ENCODE measurements at regions not wholly inside any gene's neighbourhood (a gene's known extent, or its start where the extent isn't known, plus 50 kb on each side); places are given as distances from the start of the nearest gene placed in this dataset.
"Not testable (repeated sequence)": the region's sequence is repeated elsewhere in the genome, so short reads cannot be mapped to it uniquely, and the experiment has no call there.

DNA sequence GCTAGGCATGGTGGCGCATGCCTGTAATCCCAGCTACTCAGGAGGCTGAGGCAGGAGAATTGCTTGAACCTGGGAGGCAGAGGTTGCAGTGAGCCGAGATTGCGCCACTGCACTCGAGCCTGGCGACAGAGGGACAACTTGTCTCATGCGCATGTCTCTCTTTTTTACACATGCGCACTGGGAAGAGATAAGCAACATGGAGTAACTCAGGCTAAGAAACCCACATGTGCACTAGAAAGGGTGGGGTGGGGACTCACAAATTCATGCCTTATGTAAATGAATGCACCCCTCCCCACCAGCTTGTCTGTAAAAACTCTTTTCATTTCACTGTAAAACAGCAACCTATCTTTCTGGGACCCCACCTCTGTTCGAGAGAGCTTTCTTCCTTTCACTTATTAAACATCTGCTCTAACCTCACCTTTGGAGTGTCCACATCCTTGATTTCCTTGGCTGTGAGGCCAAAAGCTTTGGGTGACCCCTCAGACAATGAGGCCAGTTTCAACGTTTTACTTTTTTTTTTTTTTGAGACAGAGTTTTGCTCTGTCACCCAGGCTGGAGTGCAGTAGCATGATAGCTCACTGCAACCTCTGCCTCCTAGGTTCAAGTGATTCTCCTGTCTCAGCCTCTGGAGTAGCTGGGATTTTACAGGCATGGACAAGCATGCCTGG, 91.6 kb upstream of the RMP24 start:
- DNase-seq = no peak

DNA sequence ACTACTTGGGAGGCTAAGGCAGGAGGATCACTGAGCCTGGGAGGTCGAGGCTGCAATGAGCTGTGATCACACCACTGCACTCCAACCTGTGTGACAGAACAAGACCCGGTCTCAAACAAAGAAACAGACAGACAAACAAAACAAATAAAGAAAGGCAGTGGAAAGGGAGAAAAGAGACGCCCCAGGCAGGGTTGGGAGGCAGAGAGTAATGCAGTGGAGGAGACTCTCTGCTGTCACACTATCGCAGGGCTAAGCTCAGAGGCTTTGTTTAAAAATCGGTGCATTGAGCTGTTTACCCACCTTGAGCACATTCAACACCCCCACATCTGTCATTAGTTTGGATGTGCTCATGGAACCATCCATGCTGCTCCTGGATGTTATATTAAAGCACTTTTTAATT, 84.2 kb upstream of the RMP24 start:
- no peak for DNase-seq

DNA sequence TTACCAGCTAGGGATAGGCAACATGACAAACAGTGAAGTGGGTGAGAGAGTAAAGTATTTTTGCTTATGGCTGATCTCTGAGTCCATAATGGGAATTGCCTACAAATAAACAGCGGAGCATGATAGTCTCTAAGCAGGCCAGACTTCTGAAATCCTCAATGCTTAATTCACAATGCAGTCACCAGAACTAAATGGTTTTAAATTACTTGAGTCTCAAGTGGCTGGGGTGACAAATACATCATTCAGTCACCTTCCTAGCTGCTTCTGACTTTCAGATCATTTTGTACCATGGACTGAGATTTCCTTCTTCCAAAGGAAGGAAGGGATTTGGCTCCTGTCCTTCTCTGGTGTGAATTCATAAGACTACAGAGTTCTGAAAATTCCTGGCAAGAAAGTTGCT, 82.8 kb upstream of the RMP24 start:
- DNase-seq = no peak

DNA sequence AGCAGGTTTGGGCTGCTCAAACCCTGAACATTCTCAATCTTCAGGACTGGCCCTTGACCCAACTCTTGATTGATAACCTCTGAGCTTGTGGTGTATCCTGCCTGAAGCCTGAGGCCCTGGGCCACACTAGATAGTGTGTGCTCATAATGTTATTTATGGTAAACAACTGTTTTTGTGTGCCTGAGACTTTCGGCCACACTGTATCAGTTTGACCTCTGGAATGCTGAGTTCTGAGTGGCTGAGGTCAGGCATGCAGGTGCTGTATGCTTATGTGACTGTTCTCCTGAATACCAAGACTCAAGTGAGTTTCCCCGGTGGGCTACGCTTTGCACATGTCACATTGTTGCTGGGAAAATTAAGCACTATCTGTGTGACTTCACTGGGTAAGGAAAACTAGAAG, 82.2 kb upstream of the RMP24 start:
- no peak for DNase-seq

DNA sequence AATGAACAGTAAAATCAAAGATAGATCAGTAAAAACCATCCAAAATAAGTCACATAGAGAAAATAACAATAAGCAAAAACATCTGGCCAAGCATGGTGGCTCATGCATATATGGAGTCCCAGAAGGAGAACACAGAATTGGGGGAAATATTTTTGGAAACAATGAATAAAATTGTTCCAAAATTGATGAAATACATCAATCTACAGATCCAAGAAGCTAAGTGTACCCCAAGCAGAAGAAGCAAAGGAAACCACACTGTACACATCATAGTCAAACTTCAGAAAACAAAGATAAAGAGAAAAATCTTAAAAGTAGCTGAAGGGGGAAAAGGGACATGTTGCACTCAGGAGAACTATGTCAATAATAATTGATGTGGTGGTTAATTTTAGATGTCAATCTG, 80.4 kb upstream of the RMP24 start:
- no peak for DNase-seq

DNA sequence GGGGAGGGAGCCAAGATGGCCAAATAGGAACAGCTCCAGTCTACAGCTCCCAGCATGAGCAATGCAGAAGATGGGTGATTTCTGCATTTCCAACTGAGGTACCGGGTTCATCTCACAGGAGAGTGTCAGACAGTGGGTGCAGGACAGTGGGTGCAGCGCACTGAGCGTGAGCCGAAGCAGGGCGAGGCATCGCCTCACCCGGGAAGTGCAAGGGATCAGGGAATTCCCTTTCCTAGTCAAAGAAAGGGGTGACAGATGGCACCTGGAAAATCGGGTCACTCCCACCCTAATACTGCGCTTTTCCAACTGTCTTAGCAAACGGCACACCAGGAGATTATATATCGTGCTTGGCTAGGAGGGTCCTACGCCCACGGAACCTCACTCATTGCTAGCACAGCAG, 75.0 kb upstream of the RMP24 start:
- not testable (repeated sequence) for DNase-seq

DNA sequence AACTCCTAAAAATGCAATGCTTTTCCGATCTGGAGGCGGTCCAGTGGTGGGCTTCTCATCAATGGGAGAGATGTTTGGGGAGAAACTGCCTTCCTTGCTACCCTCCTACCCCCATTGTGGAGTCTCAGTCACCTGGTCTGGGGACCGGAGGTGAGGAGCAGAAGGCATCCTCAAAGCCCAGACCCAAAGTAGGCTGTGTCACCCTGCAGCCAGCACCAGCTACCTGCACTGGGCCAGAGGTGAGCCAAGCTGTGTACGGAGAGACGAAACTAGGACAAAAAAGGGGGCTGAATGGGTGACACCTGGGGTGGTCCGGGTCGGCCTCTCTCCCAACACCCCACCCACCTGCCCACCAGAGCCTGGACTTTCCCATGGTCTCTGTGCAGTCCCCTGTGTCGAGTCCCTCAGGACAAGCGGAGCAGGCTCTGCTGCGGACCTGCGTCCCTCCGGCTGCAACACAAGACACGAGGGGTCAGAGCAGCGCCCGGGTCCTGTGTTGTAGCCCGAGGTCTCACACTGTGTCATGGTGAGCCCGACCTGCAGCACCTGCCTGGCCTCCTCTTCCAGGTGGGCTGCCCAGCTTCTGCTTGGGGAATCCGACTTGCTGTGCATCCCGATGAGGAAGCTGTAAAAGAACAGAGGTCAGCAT, 68.0 kb upstream of the RMP24 start:
- no peak for DNase-seq

DNA sequence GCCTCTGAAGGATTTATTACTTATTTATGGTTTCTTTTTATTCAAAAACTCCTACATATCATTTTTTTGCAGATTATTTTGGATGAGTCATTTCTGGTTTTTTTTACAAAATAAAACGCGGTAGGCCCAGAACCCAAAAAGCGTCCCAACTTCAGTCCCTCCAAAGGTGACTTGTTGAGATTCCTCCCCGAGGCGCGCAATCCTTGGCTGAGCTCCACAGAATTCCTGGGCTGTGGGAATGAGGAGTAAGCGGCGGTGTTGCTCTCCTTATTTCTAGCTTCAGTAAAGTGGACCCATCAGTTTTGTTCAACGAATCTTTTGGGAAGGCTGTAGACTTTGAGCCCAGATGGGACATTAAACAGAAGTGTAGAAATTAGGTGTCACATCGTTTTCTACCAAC, 67.0 kb upstream of the RMP24 start:
- no peak for DNase-seq

DNA sequence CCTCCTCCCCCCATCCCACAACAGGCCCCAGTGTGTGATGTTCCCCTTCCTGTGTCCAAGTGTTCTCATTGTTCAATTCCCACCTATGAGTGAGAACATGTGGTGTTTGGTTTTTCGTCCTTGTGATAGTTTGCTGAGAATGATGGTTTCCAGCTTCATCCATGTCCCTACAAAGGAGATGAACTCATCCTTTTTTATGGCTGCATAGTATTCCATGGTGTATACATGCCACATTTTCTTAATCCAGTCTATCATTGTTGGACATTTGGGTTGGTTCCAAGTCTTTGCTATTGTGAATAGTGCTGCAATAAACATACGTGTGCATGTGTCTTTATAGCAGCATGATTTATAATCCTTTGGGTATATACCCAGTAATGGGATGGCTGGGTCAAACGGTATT, 66.2 kb upstream of the RMP24 start:
- DNase-seq = not testable (repeated sequence)

DNA sequence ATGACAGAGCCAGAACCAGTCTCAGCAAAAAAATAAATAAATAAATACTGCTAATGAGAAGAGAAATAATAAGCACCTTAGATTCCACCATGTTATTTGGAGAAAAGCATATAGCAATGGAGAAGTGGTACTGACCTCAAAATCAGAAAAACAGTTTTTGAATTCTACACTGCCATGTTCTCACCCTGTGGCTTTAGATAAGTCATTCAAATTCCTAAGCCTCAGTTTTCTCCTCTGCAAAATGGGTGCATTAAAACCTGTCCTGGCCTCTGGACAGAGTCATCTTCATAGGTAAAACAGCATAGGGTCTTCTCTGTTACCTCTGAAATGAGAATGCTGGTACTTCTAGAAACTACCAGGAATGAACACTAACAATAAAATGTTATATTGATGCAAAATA, 62.2 kb upstream of the RMP24 start:
- no peak for DNase-seq

DNA sequence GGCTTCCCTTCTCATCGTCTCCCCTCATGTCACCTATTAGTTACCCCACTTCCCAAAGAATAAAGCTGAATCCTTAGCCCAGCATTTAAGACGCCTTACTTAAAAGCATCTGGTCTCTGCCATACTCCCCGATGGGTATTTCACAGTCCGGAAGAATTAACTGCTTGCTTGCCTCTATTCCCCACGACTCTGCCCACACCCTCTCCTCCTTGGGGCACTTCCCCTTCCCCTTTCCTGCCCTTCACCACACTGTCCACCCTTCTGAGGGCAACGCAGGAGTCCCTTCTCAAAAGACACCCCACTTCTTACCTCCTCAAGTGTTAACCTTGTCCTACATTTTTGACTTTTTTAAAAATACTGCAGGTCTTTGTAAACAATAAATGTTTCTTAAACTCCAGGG, 60.1 kb upstream of the RMP24 start:
- no peak for DNase-seq

DNA sequence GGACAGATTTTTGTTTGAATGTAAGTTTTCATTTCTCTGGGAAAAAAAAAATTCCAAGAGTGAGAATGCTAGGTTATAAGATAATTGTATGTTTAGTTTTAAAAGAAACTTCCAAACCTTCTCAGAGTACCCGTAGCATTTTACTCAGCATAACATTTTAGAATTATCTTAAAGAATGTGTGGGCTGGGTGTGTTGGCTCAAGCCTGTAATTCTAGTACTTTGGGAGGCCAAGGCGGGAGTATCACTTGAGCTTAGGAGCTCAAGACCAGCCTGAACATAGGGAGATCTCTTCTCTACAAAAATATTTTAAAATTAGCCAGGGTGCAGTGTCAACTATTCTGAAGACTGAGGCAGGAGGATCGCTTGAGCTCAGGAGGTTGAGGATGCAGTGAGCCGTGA, 57.4 kb upstream of the RMP24 start:
- DNase-seq = no peak

DNA sequence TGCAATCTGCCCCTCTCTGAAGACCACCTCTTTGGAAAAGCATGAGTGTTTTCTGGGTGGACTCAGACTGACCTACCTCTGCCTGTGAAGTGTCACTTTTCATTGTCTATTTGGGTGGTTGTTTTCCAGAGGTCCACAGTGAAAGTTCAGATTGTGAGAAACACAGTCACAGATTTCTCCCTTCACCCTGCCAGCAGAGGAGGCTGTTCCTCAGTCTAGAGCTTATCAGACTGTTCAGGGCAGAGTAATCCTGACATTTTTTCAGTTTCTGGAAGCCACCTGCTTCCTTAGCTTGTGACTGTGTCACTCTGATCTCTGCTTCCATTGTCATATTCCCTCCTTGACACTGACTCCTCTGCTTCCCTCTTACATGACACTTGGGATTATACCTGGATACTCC, 55.4 kb upstream of the RMP24 start:
- DNase-seq = no peak

DNA sequence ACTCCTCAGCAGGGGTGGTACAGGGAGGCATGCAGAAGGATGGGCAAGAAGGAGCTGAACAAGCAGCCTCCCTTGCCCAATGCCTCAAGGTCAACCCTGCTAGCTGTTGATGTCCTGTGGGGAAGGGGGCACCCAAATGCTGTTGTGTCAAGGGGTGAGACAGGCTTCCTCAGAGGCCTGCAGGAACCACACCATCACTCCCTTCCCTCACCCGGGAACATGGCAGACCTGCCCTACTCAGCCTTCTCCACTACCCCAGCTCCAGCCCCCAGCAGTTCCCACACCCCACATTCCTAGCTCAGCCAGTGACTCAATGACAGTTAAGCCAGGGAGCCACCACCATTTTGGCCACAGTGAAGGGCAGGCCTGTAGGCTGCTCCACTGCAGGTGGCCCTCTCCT, 53.9 kb upstream of the RMP24 start:
- no peak for DNase-seq

DNA sequence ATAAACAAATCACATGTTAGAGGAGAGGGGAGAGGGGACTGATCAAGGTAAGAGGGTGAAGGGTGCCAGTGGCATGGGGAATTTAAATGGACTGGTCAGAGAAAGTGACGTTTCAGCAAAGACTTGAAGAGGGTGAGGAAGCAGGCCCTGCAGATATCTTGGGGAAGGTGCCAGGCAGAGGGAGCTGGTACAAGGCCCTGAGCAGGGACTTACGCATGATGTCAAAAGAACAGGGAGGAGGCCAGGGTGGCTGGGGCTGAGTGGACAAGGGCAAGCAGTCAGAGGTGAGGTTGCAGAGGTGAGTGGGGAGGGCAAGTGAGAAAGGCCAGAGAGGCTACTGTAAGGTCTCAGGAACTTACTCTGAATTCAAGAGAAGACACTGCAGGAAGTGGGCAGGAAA, 53.3 kb upstream of the RMP24 start:
- no peak for DNase-seq

DNA sequence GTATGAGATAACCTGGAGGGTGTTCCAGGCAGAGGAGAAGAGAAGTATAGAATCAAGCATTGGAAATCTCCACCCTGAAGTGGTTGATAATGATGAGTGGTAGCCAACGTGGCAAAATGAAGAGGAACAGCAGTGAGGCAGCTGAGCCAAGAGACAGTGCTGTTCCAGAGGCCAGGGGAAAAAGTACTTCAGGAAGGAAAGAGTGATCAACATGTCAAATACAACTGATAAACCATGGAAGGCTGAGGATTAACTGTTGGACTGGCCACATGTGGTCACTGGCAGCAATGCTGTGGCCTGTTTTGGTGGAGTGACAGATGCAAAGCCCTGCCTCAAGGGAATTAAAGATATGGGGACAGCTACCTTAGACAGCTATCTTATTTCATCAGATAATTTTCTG, 51.9 kb upstream of the RMP24 start:
- DNase-seq = no peak

Measured in NCI-H526 treated with DMSO at 0.1 percent for 48 hours (cell line).